IPS DF 4.7 (cell line): ENCODE measurements at regions not wholly inside any gene's neighbourhood (a gene's known extent, or its start where the extent isn't known, plus 50 kb on each side); places are given as distances from the start of the nearest gene placed in this dataset.

Experiments
- DNase-seq: peaks from one replicate; pipeline ENCODE4 v3.0.0-alpha.2; 2013; ENCODE audit warnings: low spot score; ENCODE audit errors: extremely low read depth

DNA sequence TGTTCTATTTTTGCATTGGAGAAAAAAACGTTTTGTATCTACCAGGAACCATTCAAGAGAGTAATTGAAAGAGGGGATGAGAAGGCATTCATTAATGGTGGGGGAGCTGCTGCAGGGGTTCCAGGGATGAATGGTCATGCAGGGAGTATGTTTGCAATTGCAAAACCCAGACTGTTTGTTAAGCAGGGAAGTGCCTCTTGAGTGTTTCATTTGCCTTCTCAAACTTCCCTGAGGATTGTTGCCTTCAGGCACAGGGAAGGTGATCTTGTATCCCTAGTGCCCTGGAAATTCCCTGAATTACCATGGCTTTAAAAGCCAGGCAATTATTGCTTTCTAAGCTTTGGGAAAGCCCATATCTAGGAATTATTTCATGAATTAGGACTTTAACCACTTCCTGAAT is 172.7 kb upstream of the NLGN4Y start:
- no peak for DNase-seq

DNA sequence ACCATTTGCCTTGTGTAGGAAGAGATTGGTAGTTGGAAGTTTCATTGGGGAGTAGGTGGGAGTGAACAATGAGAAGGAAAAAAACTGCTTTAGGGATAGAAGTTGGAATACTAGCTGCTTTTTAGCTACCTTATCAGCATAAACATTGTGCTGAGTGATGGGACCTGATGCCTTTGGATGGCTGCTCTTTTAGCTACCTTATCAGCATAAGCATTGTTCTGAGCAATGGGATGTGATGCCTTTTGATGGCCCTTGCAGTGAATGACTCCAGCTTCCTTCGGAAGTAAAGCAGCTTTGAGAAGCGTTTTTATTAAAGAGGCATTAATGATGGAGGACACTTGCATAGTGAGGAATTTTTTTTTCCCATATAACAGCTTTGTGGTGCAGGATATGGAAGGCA is 168.2 kb upstream of the NLGN4Y start:
- no peak for DNase-seq

DNA sequence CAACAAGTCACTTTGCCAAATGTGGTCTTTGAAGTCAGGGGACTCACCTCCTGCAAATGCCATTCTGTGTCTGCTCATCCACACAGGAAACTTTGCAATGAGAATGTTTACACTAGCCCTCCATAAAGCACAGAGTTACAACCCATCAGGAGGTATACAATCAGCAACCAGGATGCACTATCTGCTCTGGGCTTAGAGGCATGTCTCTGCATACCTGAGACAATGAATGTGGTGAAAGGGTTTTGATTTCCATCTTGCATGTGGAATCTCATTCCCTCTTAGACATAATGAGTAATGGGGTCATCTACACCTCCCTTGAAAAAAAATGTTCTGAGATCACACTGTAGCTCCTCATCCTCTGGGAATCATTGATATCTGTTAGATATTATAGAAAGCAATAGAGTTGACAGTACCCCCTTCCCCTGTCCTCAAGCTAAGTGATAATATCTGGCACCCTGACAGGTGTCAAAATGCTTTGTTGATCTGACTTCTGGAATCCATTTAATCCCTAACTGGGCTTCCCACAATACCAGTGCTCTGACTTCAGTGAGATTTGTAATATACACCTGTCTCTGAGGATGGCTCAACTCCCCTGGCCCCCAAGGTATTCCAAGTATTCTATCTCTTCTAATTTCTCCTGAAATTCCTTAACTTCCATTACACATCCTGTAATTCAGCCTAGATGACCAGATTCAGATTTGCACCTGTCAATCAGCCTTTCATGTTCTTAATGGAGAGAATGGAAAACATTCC is 163.4 kb upstream of the NLGN4Y start:
- no peak for DNase-seq

DNA sequence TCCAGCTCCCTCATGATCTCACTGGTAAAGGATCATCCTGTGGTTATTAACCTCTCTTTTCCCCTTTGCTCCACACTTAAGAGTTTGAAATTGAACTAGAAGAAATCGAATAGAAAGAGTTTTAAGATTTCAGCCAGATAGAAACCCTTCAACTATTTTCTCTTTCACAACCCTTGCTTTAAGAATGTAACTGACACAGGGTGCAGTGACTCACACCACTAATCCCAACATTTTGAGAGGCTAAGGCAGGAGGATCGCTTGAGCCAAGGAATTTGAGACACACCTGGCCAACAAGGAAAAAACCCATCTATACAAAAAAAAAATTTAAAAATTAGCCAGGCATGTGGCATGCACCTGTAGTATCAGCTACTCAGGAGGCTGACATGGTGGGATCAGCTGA is 150.7 kb upstream of the NLGN4Y start:
- DNase-seq, result no peak

DNA sequence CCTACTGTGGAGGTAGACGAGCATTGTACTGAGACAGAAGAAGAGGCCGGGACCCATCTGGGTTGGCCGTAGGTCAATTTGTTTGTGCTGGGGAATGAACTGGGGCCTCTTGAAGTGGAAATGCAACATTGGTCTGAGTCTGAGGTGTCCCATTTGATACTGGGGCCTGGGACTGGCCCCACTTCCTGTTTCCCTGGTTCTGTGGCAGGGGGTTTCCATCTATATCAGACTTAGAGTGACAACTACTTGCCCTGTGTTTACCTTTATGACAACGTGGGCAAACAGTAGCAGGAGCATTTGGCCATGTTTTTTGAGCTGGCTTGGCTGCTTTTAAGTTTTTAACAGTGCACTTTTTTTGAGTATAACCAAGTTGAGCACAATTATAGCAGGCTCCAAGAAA is 146.1 kb upstream of the NLGN4Y start:
- DNase-seq, result no peak

DNA sequence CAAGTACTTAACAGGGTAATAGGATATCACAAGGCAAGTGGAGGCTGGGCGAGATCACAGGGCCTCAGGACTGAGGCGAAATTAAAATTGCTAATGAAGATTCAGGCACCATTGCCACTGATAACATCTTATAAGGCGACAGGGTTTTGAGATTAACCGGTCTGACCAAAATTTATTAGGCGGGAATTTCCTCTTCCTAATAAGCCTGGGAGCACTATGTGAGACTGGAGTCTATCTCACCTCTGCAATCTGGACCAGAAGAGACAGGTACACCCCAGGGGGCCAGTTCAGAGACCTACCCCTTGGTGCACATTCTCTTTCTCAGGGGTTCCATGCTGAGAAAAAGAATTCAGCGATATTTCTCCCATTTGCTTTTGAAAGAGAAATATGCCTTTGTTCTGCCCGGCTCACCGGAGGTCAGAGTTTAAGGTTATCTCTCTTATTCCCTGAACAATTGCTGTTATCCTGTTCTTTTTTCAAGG is 113.7 kb upstream of the NLGN4Y start:
- DNase-seq, result peak; percentile 28

DNA sequence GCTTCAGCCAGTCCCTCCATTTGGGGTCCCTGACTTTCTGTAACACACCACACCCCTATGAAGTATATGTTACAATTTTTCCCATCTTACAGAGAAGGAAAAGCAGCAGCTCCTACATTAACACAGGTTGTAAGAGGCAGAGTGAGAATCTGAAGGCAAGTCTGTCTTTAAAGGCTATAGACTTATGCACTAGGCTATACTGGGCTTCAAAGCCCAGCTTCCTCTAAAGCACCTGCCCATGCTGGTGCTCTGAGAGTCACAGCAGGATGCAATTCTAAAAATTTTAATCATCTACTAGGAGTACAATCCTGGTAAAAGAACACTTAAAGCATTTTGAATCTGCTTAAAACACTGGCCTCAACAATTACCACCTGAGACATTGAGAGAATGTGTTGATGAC is 113.0 kb upstream of the NLGN4Y start:
- DNase-seq, result no peak

DNA sequence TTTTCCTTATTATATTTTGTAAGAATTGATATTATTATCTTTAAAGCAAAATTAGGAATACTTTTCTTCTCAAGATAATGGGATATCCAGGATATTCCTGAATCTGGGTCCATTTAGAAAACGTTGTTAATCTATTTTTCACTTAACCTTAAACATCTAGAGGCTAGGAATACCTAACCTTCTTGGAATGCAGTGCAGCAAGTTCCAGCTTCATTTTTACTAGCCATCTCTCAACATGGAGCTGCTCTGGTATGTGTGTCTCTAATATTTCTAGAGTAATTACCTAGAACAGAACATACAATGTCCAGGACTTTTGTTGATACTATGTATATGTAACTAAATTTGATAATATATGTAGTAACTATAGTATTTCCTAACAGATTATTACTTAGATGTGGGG is 87.8 kb upstream of the NLGN4Y start:
- DNase-seq, result no peak

DNA sequence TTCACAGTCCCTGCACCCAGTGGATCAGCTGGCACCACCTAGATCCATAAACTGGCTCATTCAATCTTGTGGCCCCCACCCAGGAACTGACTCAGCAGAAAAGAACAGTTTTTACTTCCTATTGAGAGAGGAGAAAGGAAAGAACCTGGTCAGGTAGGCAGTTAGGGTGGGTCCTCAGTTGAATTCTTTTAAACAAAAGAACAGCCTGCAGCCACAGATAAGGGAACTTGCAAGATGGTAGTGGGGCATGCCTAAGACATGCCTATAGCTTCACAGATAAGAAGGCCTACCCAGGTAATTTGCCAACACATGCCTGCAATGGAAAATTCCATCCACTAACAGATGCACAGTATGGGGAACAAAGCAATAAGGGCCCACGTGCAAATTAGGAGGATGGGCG is 86.7 kb upstream of the NLGN4Y start:
- no peak for DNase-seq

DNA sequence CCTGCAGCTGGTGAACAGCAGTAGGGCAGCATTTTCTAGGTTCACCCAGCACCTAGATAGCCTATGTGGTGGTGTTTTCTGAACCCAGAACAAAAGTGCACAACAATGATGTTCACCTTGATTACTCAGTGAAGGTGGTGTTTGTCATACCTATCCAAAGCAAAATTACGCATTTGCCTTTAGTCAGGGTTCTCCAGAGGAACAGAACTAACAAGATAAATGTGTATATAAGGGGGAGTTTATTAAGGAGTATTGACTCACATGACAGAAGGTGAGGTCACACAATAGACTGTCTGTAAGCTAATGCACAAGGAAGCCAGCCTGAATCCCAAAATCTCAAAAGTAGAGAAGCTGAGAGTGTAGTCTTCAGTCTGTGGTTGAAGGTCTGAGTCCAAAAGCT is 85.9 kb upstream of the NLGN4Y start:
- DNase-seq, result no peak

DNA sequence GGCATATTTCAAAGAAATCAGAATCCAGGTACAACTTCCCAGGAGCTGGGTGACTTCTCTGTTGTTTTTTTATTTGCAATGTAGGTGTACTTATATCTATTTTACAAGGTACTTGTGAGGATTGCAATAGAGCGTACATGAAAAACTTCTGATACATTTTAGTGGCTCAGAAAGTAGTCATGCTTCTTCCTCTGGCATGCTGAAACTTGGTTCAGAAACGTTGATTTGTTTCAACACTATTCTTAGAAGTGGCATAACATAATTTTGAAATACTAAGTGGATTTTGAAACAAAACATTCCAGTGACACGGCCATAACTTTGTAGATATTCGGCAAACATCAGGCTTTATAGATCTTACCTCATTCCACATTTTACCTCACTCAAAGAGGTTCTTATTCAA is 79.8 kb upstream of the NLGN4Y start:
- no peak for DNase-seq

DNA sequence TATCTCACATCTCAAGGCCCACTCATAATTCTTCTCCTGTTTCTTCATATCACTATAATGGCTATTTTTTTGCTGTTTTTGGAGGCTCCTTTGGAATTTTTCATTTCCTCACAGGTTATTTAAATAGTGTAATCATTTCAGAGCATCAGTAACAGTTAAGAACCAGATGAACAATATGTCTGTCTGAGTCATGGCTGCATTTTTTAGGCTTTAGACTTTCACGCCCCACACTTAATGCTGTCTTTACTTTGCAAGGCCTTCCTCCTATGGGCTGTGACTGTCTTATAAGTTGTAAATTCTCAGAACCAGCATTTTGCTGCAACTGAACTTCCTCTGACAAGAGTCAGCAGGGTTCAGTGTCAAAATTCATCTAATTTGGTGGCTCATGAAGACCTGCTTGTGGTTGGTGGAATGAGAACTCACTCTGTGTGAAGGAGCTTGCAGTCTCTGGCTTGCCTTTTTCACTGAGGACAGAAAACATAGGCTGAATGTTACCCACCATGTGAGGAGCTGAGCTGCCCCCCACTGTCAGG is 56.1 kb upstream of the NLGN4Y start:
- DNase-seq, result no peak

DNA sequence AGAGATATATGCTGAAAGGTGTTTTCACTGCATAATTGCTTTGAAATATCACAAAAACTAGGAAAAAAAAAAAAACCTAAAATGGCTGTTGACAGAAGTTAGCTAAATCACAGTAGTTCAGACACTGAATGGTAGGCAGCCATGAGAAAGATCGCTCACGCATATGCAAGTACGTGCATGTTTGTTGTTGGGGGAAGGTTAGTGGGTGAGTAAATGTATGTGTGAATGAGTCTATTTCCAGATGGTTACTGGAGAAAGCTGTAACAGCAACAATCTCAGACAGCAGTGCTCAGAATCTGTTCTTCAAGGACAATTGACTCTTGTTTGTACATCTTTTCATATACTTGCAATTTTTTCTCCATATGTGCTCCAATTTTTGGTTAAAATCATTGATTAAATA is 51.9 kb upstream of the NLGN4Y start:
- DNase-seq, result no peak

DNA sequence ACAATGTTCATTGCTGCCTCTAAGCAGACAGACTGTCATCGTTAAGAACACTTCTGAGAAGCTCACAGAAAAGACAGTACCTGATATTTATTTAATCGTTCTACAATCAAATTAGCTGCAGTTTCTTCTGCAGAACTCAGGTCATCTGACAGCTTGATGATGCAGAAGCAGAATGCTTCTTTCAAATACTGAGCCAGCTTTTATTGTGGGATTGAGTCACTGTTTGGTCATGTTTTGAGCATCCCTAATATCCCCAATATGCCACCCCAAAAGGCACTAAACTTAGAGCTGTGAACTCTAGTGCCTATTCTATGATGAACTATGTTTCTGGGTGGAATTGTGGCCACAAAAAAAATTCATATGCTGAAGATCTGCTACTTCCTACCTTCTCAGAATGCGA is 51.0 kb upstream of the NLGN4Y start:
- no peak for DNase-seq
